Duodenal mucosa (tissue), 2 donors: ENCODE measurements at regions not wholly inside any gene's neighbourhood (a gene's known extent, or its start where the extent isn't known, plus 50 kb on each side); places are given as distances from the start of the nearest gene placed in this dataset.

Experiments used
- H3K27ac ChIP-seq: one replicate; pipeline ENCODE4 v1.7.0; 2013; ENCODE audit warnings: low read depth, low read length
- H3K27me3 ChIP-seq, 2 donors: one replicate each; pipeline ENCODE4 v1.7.0; 2013; ENCODE audit warnings: low read length in 2 of 2, control low read depth in 1 of 2; ENCODE audit not compliant: insufficient read depth in 2 of 2, control insufficient read depth in 1 of 2
- H3K36me3 ChIP-seq, 2 donors: one replicate each; pipeline ENCODE4 v1.7.0; 2013; ENCODE audit warnings: low read length in 2 of 2, control low read depth in 1 of 2; ENCODE audit not compliant: insufficient read depth in 2 of 2, control insufficient read depth in 1 of 2
- H3K4me1 ChIP-seq, 2 donors: one replicate each; pipeline ENCODE4 v1.7.0; 2013; ENCODE audit warnings: low read length in 2 of 2, control low read depth in 1 of 2; ENCODE audit not compliant: insufficient read depth in 2 of 2, control insufficient read depth in 1 of 2
- H3K4me3 ChIP-seq, 2 donors: one replicate each; pipeline ENCODE4 v1.7.0; 2013; ENCODE audit warnings: low read length in 2 of 2, low read depth in 1 of 2
- H3K9ac ChIP-seq, 2 donors: one replicate each; pipeline ENCODE4 v1.7.0; 2013; ENCODE audit warnings: low read length in 2 of 2, low read depth in 1 of 2
- H3K9me3 ChIP-seq, 2 donors: one replicate each; pipeline ENCODE4 v1.7.0; 2013; ENCODE audit warnings: low read length in 2 of 2, control low read depth in 1 of 2; ENCODE audit not compliant: control insufficient read depth in 1 of 2

DNA sequence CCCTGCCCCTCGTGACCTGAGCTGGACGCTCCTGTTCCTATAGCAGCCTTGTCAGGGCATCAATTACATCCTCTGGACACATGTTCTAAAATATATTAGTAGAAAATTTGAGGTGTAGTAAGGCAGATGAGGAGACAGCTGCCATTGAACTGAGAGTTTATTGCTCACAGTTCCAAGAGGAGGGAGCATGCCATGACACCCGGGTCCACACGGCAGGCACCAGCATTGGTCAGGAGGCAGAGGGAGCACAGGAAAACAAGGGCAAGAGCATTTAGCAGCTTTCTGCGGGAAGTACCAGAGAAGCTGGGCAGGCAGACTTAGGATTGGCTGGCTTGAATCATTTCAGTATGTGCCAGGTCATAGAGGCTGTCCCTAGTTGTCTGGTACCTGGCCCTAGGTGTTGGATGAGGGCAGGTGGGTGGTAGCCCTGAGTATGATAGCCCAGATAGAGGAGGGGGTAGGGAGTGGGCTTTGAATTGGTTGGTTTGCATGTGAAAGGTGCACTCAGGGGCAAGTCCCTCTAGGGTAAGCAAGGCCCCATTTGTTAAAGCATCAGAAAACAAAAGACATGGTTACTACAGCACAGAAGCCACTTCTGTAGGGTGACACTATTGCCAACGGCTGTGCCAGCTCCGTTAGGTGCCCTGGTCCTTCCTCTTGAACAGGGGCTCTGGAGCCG lies 223.6 kb upstream of the RAB4A start:
- Histone ChIP-seq H3K9me3 (no peaks in the 10 kb centered on the region), H3K36me3 (no peaks in the 10 kb centered on the region), H3K9ac (no peak overlapping the region), H3K4me1 (no peaks in the 10 kb centered on the region), H3K4me3 (no peak overlapping the region), H3K27me3 (no peaks in the 10 kb centered on the region), H3K27ac (no peak overlapping the region)

DNA sequence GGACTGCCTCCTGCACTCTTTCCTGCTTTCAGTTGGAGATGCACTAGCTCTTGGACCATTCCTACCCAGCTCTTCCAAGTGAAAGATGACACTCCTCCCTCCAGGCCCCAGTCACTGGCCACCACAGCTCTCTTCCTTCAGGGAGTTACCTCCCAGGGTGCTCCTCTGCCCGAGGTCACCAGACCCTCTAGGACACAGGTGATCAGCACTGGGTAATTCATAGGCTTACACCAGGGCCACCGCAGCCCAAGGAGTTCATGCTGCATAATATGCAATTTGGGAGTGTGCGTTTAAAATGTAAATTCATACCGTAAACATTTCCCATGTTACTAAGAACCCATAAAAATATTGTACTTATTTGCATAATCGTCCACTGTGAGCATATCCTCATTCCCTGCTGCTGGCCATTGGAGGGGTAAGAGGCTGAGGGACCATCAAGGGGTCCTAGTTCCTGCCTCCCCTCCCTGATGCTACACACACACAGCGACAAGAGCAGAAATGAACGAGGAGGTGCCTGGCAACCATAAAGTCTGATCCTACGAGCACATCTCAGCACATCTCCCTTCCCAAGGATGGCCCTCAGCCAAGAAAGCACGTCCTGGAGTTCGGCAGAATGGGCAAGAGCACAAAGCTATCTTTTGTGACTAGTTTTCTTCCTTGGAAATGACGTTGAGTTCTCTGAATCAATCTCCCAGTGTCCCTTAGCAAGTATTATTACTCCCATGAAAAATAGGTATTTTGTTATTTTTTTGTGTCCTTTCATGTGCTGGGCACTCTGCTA lies 222.9 kb upstream of the RAB4A start:
- H3K36me3 ChIP-seq = no peaks in the 10 kb centered on the region
- H3K9ac ChIP-seq = no peak overlapping the region
- H3K27me3 ChIP-seq = no peaks in the 10 kb centered on the region
- no peak overlapping the region for H3K4me3 ChIP-seq
- no peak overlapping the region for H3K27ac ChIP-seq
- no peaks in the 10 kb centered on the region for H3K9me3 ChIP-seq
- no peaks in the 10 kb centered on the region for H3K4me1 ChIP-seq

DNA sequence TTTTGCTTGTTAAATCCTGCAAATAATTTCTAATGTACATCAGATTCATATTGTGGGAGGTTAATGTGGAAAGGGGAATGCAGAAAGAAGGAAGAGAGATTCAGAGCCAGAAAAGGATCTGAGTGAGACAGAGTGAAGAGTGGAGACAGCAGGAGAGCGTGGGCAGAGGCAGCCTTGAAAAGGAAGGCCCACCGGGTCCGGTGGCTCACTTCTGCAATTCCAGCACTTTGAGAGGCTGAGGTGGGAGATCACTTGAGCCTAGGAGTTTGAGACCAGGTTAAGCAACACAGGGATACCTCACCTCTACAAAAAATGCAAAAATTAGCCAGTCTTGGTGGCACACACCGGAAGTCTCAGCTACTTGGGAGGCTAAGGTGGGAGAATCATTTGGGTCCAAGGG lies 222.0 kb upstream of the RAB4A start:
- no peak overlapping the region for H3K27ac ChIP-seq
- no peaks in the 10 kb centered on the region for H3K9me3 ChIP-seq
- H3K36me3 ChIP-seq = no peaks in the 10 kb centered on the region
- H3K4me3 ChIP-seq = no peak overlapping the region
- H3K27me3 ChIP-seq = no peaks in the 10 kb centered on the region
- no peak overlapping the region for H3K9ac ChIP-seq
- no peaks in the 10 kb centered on the region for H3K4me1 ChIP-seq

DNA sequence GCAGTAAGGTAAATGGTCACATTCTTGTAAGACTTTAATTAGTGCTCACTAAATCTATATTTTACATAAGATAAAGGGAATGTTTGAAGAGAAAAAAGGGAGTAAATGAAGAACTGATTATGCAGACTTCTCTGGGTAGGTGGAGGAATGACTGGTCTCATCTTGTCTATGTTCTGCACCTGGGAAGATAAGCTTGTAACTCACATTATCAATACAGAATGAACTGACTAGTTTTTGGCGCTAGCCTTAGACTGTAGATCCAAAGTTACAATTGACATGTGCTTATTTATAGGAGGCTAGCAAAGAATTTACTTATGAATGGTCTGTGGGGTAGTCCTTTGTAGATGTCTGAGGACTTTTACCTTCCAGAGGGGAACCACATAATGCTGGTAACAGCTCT lies 214.9 kb upstream of the RAB4A start:
- no peak overlapping the region for H3K27ac ChIP-seq
- H3K27me3 ChIP-seq = no peaks in the 10 kb centered on the region
- H3K36me3 ChIP-seq = no peaks in the 10 kb centered on the region
- no peak overlapping the region for H3K4me3 ChIP-seq
- no peaks in the 10 kb centered on the region for H3K9me3 ChIP-seq
- H3K9ac ChIP-seq = no peak overlapping the region
- peaks cover 16 to 20% of the 10 kb centered on the region in 2 donors for H3K4me1 ChIP-seq

DNA sequence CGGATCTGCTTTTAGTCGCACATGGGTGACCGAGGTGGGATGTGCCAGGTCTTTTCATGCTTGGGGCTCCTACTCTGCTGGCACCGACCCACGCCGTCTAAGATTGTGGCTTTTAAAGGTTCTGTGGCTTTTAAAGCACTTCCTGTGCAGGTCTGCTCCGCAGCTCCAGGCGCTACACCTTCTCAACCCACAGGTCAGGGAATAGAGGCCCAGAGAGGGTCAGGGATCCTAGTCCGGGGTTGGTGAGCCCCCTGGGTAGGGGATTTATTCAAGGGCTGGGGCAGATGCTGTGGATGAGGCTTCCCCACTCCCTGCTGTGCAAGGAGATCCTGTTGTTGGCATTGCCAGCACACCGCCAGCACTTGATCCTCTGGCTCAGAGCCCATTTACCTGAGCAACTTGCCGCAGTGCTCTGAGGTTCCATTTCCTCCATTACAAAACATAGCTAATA lies 212.8 kb upstream of the RAB4A start:
- Histone ChIP-seq H3K27ac (no peak overlapping the region), H3K9me3 (no peaks in the 10 kb centered on the region)

DNA sequence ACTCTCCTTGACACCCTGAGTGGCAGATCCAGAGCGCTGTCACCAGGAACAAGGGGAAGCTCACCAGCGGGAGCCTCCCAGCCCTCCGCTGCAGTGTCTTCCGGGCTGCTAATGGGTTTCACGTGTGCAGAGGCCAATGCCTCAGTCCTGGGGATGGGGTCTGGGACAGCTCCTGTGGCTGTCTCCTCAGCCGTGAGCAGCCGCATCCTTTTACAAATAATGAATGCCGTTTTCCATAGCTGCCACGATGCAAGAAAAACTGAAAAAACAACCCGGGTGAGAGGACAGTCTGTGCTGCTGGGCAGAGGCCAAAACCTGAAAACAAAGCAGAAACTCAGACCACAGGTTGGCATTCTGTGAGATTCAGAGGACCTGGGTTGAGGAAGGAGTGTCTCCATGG lies 212.2 kb upstream of the RAB4A start:
- Histone ChIP-seq H3K4me3 (no peak overlapping the region), H3K27me3 (no peaks in the 10 kb centered on the region), H3K27ac (no peak overlapping the region), H3K9me3 (no peaks in the 10 kb centered on the region), H3K4me1 (peaks cover 16 to 27% of the 10 kb centered on the region in 2 donors), H3K9ac (no peak overlapping the region), H3K36me3 (no peaks in the 10 kb centered on the region)

More for the DNA sequence above, 212.8 kb upstream of the RAB4A start:
- no peak overlapping the region for H3K4me3 ChIP-seq
- peaks cover 16 to 21% of the 10 kb centered on the region in 2 donors for H3K4me1 ChIP-seq
- no peak overlapping the region for H3K9ac ChIP-seq
- no peaks in the 10 kb centered on the region for H3K27me3 ChIP-seq
- H3K36me3 ChIP-seq = no peaks in the 10 kb centered on the region

DNA sequence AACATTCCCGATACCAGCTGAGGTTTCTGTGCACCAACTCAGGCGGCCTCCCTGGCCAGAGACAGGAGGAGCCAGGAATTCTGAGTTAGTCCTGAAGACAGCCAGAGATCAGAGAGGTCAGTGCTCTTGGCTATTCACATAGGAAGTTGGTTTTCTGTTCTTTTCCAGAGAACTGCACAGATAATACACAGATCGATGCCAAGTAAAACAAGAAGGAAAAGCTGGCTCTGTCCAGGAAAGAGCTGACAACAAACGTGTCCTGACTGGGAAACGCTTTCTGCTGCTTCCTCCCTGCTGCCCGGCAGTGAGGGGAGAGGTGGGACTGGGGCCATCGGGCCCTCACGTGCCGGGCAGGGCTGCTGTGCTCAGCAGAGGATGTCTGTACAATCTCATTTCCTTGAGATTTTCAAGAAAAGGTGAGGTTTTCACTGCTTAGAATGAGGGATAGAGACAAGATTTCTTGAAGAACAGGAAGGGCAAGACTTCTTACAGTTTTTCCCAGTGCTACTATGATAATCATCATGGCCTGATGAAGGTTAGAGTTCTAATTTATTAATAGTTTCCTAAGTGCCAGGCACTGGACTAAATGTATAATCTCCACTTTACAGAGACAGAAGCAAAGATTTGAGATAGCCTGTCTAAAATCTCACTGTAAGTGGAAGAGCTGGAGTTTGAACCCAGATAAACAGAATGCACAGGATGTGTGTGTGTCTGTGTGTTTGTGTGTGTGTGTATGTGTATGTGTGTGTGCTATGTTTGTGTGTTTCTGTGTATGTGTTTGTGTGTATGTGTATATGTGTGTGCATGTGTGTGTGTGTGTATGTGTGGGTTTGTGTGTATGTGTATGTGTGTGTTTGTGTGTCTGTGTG lies 211.0 kb upstream of the RAB4A start:
- no peak overlapping the region for H3K9ac ChIP-seq
- H3K27ac ChIP-seq = no peak overlapping the region
- no peaks in the 10 kb centered on the region for H3K36me3 ChIP-seq
- H3K4me1 ChIP-seq = peaks cover 20 to 31% of the 10 kb centered on the region in 2 donors
- no peaks in the 10 kb centered on the region for H3K9me3 ChIP-seq
- no peaks in the 10 kb centered on the region for H3K27me3 ChIP-seq
- H3K4me3 ChIP-seq = no peak overlapping the region

DNA sequence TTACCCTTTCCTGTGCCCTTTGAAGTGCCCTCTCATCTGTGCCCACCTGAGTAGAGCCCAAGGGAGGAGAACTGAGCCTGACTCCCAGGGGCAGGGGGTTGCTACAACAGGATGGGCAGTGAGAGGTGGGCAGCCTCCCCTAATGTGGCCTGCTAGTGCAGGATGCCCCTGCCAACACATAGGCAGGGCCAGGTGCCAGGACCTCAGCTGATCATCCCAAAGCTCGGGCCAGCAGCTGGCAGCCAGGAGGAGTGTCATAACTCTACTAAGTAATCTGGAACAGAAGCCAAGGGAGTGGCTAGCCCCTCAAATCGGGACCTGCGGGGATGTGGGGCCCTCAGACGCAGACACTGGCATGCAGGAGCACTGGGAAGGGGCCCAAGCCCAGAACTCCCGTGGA lies 208.8 kb upstream of the RAB4A start:
- Histone ChIP-seq H3K36me3 (no peaks in the 10 kb centered on the region), H3K4me1 (peaks cover 21 to 39% of the 10 kb centered on the region in 2 donors), H3K4me3 (no peak overlapping the region), H3K27ac (no peak overlapping the region), H3K9me3 (no peaks in the 10 kb centered on the region), H3K9ac (no peak overlapping the region), H3K27me3 (no peaks in the 10 kb centered on the region)

DNA sequence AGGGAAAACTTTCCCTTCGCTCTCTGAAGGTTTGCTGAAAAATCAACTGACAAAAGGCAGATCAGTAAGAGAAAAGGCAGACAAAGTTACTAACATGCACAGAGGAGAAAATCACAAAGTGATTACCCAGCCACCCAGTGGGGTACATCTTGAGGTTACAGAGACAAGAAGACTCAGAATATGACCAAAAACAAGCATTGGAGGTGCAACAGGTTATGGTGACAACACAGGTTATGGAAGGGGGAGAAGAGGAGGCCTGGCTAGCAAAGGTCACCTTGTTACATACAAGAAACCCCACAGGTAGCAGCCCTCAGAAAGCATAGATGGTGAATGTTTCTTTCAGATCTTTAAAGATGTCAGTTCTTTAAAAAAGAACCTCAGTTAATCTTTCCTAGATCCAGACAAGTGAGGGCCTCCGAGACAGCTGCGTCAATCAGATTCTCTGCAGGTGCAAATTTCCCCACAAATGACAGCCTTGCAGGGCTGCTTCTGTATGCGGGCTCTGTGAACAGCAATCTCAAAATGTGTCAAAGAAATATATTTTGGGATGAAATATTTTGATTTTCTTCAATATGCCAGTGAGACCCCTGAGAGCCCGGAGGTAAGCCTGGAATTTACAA lies 207.6 kb upstream of the RAB4A start:
- Histone ChIP-seq H3K9me3 (no peaks in the 10 kb centered on the region), H3K36me3 (no peaks in the 10 kb centered on the region), H3K27me3 (no peaks in the 10 kb centered on the region), H3K4me1 (peaks cover 24 to 43% of the 10 kb centered on the region in 2 donors), H3K9ac (no peak overlapping the region), H3K27ac (no peak overlapping the region), H3K4me3 (no peak overlapping the region)
